ENCODE measurements at regions not wholly inside any gene's neighbourhood (a gene's known extent, or its start where the extent isn't known, plus 50 kb on each side); places are given as distances from the start of the nearest gene placed in this dataset.

DNA sequence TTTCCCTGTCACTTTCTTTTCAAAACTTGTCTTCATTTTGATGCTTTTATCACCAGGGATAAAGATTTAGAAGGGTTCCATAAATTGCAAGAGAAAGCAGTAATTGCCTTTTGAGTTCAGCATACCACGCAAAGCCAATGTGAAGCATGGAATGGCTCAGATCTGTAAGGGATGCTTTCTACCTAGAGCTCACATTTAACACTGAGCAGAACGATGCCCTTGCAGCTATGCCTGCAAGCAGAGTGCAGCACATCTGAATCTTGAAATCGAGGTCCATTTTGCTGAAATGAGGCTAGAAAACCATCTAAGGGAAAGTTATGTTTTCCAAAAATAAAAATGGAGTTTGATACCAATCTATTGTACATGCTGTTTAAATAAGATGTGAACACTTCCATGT is 171.2 kb upstream of the CELF2 start:
- DNase-seq (ENCODE audit: low spot score) = no peak

DNA sequence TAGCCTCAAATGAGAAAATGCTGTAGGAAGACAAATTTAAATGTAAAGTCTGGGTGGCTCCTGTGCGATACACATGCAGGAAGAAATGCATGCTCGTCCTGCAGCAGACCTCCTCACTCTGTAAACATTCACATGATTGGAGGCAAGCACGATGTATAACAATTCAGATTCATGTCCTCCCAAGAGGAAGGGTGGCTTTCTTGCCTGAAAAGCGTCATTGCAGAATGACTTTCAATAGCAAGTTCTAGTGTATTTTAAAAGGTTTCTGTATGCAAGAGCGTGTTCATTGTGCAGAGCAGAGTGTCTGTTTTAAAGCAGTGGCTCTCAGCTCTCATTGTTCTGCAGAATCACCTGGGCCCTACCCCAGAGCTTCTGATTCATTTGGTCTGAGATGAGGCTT is 170.3 kb upstream of the CELF2 start:
- no peak for DNase-seq (ENCODE audit: low spot score)

DNA sequence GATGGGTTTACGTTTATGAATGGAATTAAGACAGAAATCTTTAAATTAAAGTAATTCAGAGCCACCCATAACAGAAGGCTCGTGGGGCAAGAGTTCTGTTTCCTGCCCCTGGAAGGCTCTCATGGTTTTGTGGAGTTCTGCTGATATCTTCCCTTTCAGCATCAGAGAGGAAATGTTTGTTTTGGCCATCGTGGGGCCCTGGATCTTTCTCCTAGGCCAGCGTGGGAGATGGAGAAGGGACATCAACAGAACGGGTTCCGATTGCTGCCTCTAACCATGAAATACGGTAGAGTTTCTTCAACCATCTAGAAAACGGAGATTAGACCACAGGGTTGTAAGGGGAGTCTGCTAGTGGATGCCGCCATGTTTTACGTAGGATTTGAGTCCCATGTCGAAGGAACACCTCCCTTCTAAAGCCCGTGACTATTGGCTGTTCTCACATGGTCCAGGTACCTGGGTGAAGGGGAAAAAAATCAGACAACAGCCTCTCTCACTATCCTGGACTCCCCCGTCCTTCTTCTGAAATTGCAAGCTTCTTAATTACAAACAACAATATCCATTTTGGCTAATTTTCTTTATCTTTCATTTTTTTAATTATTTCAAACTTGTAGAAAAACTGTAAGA is 169.1 kb upstream of the CELF2 start:
- no peak for DNase-seq (ENCODE audit: low spot score)

DNA sequence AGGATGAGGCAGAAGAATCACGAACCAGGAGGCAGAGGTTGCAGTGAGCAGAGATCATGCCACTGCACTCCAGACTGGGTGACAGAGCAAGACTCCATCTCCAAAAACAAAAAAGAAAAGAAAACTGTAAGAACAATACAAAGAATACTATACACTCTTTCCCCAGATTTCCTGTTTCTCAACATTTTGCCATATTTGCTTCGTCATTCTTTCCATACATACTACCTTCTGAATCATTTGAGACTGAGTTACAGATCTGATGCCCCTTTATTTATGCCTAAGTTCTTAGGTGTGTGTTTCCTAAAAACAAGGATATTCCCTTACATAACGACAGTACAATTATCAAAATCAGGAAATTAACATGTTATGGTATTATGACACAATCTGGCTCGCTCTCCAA is 168.4 kb upstream of the CELF2 start:
- DNase-seq (ENCODE audit: low spot score) = no peak

DNA sequence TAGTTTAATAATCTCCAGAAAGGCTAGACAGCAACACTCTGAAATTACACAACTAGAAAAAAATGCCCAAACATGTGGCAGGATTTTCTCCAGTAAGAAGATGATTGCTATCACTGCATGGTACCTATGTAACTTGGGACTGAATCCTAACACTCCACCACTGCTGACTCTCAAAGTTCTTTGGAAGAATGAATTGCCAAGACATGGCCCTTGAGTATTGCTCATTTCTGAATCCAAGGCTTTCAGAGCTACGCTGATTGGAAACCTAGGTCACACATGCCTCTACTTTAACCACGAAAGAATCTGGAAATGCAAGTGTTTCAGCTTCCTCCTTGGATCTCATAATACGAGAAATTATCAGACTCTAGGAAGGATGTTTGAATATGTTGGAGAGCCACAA is 167.5 kb upstream of the CELF2 start:
- no peak for DNase-seq (ENCODE audit: low spot score)

DNA sequence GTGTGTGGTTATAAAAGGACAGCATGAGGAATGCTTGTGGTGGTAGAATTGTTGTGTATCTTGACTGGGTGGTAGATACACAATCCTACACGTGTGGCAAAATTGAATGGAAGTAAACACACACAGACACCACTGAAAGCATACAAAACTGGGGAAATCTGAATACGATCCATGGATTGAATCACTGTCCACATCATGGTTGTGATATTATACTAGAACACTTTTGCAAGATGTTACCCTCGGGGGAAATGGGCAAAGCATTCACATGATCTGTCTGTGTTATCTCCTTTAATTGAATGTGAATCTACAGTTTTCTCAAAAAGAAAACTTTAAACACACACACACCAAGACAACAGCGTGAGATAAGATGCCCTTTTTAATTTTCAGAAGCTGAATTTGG is 165.2 kb upstream of the CELF2 start:
- DNase-seq (ENCODE audit: low spot score) = no peak

DNA sequence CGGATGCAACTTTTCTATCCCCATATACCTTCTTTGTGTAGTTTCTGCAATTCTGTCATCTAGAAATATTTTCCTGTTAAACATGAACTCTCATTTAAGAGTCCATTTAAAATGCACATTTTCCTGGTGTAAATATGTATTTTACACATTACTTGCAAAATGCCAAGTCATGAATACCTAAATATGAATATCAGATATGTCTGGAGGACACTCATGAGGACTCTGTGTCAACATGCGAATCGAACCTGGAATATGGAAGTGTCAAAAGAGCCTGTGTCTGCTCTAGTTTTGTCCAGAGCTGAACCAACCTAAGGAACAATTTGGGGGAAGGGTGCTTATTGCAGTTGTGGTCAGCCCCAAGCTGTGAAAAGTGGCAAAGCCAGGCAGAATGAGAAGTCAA is 163.7 kb upstream of the CELF2 start:
- DNase-seq (ENCODE audit: low spot score) = no peak

DNA sequence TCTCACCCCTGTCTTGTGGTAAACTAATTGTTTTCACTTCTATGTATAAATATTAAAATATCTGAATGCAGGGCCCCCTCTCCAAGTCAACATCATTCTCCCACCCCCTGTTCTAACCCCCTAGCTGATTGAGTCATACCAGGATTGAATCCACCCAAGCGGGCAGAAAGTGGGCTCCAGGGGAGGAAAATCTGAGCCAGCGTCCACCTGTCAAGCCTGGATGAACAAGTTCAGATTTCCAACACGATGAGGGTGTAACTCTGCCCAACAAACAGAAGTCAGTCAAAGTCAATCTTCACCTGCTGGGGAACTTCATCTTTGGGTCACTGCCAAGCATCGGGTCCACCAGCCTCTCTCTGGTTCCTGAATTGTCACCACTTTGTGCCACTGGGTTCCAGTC is 162.9 kb upstream of the CELF2 start:
- no peak for DNase-seq (ENCODE audit: low spot score)

DNA sequence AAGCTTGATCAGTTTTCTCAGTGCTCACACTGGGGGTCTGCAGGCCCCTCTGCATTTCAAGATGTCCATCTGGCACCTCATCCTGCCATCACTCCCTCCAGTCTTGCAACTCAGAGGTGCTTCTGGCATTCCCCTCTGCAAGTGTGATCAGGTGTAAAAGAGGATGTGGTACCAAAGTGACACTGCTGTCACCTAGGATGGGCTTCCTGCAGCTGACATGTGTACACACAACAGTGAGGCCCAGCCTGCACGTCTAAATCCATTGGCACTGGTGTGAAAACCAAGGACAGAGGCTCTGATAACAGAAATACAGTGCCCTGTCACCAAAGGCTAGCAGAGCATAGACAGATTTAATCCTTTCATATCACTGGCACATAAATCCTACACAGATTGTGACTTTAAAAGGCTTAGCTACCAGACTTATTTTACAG is 162.5 kb upstream of the CELF2 start:
- no peak for DNase-seq (ENCODE audit: low spot score)

DNA sequence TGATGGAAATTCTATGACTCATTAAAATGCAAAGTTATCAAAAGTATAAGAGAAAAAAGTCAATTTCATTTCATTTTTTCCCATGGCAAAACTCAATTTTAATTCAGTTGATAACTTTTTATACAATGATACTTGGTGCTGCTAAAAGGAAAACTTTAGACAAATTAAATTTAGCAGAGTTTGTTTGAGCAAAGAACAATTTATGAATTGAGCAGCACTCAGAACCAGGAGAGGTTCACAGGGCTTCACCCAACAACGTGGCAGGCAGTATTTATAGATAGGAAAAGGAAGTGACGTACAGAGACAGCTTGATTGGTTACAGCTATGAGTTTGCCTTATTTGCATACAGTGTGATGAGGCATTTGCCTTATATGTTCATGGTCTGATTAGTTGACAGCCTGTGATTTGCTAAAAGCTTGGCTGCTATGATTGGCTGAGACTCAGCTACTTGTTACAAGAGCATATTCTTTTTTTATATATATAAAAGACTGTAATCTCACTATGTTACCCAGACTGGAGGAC is 157.2 kb upstream of the CELF2 start:
- no peak for DNase-seq (ENCODE audit: low spot score)

DNA sequence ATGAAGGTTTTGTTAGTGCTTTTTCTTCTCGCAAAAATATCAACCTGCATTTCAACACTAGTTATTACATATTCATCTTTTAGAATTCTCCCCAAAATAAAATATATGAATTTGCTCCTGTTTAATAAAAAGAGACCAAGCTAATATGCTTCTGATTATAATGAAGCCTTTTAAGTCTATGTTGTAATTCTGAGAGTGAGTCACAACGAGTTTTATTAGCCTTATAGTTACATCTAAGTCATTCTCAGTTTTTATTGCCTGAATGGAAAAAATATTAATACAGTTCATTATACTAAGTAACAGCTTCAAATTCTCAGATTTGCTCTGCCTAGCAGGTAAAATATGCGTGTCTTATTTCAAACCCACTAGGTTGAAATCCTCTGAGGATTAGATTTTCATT is 152.4 kb upstream of the CELF2 start:
- no peak for DNase-seq (ENCODE audit: low spot score)

DNA sequence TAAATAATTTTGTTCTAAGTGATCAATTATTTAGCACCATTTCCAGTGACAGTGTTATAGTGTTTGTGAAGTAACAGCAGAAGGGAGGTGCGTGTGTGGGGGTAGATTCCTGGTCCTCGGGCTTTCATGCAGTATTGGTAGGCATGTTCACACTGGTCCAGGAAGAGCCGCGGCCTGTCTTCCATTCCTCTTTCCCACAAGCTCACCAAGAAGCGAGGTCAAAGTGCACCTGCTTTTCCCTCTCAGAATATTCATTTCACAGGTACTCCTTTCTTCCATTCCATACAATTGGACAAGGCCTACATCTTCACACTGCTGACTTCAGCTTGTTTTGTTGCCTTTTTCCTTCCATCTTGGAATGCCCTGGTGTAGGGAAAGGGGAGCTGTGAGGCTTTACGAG is 151.8 kb upstream of the CELF2 start:
- DNase-seq (ENCODE audit: low spot score) = no peak

DNA sequence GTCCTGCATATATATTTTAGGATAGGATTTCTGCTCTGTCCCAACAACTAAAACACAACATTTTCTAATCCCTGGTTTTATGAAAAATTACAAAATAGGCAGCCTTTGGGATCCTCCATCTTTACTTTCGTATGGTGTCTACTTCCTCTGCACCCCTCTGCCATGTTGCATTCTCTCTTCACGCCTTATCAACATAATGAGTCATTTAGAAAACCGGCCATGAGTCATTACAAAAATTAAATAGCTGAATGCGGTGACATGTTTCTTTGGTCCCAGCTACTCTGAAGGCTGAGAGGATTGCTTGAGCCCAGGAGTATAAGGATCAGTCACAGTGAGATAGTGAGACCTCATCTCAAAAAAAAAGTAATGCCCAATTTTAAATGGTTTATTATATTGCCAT is 148.1 kb upstream of the CELF2 start:
- no peak for DNase-seq (ENCODE audit: low spot score)

DNA sequence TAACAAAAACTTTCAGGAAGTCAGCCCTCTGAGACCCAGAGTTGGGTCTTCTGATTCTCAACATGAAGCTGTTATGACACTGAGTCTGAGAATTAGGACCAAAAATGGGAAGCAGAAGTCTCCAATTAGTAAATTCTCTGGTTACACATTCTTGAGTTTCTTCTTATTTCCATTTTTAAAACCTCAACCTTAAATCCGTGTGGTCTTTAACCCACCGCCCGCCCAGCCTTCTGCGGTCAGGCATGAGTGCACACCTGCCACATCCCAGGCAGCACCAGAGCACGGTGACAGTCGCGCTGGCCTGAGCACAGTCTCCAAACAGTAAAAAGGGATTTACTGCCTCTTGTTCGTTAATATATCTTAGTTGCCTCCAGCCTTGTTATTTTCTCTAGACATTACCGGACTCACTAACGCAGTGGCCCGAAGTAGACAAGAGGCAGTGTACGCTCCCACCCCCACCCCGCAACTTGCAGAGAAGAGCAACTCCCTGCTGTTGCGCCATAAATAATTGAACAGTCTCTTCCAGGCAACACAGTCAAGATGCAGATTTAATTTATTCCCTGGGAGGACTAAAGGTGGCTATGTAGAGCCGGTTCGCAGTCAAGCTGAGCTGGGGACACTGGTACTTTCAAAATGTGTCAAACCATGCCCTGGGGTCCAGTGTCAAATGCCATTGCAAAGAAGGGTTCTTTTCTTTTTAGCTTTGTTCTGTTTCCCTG is 147.0 kb upstream of the CELF2 start:
- no peak for DNase-seq (ENCODE audit: low spot score)

DNA sequence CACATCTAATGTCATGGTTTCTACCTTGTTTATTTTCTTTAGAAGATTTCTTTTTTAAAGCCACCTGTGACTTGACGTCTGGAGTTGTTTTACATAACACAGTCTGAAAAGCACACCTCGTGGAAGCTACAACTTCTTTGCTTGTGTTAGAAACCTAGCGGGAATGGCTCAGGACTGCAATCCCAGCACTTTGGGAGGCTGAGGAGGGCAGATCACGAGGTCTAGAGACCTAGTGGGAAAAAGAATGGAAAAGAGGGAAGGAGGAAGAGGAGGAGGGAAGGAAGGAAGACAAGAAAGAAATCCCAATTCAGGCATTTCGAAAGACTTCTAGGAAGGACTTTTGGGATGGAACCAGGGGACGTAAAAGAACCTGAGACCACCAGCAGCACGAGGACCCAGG is 146.3 kb upstream of the CELF2 start:
- no peak for DNase-seq (ENCODE audit: low spot score)

DNA sequence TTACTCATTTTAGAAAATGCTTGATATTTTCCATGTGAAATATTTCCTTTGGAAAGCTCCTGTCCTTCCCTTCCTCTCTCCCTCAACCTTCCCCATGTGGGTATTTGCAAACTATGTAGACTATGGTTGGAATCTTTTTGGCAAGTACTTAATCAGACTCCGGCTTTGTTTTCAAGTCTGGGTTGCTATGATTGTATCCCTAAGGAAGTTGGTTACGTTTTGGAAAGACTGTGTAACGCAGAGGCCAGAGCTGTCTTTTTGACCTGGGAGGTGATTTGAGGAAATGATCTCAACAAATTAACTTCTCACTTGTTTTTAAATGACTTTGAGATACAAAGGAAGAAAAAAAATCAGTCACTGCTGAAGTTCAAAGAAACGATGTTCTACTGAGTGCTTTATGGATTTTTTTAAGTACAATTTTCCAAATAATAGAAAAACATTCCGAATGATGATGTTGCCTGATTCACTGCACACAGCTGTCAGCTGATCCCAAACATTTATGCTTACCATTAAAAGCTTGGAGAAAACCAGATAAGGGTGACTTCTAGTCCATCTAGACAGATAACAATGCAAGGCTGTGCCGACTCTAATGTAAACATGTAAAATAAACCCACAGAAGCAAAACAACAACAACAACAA is 145.5 kb upstream of the CELF2 start:
- no peak for DNase-seq (ENCODE audit: low spot score)

DNA sequence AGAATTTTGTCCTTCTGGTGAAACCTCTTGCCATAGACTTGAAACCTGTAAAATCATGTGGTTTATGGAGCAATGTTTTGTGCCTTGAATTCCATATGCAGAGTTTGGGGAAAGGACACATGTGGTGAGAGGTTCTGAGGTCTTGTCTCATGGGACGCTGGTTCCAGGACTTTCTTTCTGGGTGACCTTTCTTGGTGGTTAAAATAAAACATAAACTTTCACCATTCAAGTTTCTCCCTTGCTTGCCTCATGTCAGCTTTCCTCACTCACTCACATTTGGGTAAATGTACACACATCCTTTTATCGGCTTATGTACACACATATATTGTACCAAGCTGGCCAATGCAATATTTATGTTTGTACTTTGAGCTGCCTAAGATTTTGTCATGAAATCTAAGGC is 144.9 kb upstream of the CELF2 start:
- DNase-seq (ENCODE audit: low spot score) = no peak

DNA sequence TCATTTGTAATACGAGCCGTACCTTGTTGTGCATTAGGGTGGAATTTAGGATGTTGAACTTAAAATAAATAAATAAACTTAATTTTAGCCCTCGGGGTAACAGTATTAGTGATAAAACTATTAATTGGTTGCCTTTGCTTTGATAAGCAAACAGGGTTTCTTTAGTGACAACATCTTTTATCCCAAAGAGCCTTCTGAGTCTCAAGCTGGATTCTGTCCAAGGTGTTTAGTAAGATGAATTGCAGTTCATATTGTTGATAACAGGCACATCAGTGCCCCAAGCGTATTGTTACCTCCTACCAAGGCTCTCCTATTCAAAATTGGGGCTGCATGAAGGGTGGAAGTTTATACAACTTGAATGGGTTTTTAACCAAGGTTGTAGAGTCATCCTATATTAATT is 144.4 kb upstream of the CELF2 start:
- no peak for DNase-seq (ENCODE audit: low spot score)

DNA sequence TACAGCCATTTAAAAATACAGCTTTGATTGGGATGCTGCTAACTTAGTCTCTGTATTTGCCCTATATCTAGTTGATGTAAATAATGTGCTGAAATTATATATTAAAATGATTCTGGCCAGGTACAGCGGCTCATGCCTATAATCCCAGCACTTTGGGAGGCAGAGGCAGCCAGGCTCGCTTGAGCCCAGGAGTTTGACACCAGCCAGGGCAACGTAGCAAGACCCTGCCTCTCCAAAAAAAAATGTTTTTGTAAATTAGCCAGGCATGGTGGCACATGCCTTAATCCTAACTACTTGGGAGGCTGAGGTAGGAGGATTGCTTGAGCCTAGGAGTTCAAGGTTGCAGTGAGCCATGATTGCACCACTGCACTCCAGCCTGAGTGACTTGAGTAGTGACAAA is 143.8 kb upstream of the CELF2 start:
- DNase-seq (ENCODE audit: low spot score) = no peak

DNA sequence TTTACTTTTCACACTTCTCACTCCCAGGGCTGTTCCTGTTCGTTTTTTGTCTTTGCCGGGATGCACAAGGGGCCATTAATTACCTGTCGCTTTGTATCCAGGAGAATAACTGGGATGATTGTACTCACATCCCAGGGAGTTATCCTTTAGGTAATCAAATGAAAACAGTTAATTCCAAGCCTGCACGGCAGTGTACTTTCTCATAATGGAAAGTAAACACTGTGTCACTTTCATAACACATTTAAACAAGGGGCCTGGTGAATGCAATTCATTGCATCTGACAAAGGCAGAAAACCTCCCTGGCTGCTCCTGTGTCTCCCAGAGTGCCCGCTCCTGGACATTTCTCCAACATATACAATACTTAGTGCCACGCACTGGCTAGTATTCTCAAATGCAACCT is 138.7 kb upstream of the CELF2 start:
- DNase-seq (ENCODE audit: low spot score) = no peak

DNA sequence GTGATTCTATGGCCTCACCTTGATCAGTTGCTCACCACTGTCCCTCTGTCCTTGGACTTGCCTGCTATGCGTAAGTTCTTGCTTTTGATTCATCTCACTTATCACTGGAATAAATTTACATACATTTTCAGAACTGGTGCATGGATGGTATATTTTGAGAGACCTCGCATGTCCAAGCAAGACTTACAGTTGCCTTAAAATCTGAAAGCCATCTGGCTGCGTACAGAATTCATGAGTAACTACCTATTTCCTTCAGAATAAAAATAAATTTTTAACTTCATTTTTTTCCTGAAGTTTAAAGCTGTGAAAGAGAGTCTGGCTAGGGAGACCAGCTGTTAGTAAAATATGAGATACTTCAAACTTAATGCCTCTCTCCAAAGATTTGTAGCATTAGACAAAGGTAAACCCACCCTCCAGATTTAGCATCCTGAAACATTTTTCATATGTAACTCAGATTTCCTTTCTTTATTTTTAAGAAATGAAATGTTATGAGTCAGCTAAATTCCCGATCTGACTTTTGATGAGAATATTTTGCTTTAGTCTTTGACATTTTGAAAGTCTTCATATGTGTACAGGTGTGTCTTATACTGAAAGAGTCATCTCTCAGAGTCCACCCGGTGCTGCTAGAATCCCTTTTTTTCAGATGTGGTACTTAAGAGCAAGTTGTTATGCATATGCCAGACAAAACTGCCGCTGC is 136.4 kb upstream of the CELF2 start:
- DNase-seq (ENCODE audit: low spot score) = no peak

DNA sequence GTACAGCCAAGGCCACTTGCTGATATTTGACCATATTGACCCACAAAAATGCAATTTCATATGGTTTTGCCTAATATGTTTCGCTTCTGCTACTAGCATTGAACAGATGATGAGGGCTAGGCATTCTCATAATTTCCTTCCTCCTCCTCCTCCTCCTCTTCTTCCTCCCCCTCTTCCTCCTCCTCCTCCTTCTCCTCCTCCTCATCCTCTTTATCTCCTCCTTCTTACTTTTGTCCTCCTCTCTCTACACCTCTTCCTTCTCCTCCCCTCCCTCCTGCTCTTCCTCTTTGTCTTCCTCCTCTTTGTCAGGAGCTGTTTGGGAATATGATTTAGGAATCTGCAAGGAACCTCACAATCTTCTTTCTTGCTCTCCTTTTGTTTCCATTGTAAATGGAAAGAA is 133.9 kb upstream of the CELF2 start:
- no peak for DNase-seq (ENCODE audit: low spot score)
